T-helper 22 cell (primary cell): ENCODE measurements at regions not wholly inside any gene's neighbourhood (a gene's known extent, or its start where the extent isn't known, plus 50 kb on each side); places are given as distances from the start of the nearest gene placed in this dataset.

Source experiments
- DNase-seq: peaks from one replicate; pipeline ENCODE4 v3.0.0-alpha.2; 2020; ENCODE audit warnings: low read depth

- no peak for DNase-seq
These were observed 263.7 kb downstream of the SOX11 start for GRCh38 chr2:5955921-5956320.

- no peak for DNase-seq
These were observed 267.9 kb downstream of the SOX11 start for GRCh38 chr2:5959836-5960820.

DNA sequence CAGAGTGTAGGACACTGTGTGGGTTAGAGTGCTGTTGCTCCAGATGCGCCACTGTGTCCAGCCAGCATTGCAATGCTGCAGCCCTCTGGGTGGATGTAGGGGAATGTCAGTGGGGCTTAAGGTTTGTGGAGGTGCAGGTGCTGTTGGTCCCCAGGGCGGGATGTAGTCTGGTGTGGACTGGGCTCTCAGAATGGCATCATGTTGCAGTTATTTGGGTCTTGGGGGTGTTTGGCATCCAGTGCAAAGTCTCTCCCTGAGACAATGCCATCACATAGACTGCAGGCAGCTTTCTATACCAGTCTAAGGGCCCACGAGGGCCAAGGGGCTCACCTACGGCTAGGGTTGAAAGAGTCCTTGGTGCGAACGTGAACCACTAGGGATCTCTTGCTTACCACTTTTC is 275.3 kb downstream of the SOX11 start:
- DNase-seq: no peak

GRCh38 chr2:5969303-5969702 is 277.1 kb downstream of the SOX11 start:
- DNase-seq: no peak

DNA sequence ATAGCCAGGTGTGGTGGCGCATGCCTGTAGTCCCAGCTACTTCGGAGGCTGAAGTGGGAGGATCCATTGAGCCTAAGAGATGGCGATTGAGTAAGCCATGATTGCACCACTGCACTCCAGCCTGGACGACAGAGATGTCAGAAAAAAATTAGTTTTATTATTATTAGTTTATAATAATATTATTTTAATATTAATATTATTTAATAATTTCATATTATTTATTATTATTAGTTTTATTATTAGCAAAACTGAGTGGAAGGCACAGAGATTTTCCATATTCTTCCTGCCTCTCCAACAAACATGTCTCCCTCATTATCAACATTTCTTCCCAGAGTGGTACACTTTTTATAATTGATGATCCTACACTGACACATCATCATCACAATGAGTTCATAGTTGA is 278.2 kb downstream of the SOX11 start:
- DNase-seq: no peak

DNA sequence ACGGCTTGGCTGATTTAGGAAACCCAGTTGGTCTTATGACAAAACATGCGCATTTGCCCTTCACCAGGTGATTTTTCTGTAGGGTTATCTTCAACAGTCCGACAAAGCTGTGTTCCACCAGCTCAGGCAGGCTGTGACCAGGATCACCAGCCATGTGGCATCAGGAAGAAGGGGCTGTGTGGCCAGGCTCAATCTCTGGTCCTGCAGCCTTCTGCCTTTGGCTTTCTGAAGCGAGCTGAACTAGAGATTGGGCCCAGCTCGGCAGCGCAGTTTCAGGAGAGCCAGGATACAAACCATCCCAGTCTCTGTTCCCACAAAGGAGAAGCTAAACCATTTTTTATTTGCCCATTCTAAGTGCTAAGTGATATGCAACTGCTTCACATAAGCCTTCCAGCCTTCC is 282.3 kb downstream of the SOX11 start:
- DNase-seq: no peak

DNA sequence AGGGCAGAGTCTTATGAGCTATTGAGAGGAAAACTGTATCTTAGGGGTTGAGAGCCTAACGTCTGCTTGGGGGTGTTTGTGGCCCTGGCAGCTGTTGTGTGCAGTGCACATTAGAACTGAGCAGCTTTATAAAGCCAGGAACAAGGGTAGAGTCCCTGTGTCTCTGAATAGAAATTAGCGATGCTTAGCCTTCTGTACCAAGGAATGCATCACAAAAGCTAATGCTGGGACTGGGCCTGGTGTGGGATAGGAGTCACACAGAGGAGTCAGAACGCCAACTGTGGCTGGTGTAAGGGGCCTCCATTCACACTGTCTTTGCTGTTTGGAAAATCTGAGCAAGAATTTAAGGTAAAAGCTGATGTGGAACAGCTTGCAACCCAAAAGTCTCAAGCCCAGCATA is 283.2 kb downstream of the SOX11 start:
- no peak for DNase-seq

DNA sequence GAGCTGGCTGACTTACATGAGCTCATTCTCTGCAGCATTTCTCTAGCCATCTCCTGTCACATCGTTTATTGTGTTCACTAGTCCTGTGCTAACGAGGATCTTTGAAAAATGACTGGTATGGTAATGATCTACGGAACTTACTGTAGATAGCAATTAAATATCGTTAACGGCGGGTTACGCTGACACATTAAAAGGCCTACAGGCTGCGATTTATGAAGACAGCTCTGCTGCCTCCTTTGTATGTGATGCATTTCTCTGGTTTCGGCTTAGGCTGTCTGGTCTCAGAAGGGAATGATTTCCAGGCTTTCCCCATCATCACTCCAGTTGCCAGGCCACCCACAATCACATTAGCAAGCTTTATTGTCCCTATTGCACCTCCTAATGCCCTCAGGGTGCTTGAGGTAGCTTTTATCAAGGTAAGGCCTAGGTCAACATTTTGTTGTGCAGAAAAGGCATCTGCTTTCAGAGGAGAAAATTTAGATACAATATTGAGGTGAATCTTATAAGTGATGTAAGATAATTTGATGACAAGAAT is 284.4 kb downstream of the SOX11 start:
- DNase-seq: no peak

DNA sequence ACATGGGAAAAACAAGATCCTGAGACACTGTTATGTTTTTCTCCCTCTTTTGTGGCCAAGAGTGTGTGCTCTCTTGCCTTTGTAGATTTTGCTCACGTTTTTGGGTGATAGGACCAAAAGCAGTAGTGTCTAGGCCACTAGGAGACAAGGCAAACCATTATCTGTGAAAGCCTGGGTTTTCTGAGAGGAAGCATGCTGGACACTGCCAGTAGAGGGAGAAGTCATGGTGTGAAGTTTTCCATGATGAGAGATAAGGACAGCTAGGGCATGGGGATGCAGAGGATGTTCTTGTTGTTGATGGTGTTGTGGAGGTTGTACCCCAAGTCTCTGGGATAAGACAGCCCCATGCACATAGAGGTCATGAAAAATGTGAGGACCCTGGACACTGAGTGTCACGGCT is 285.3 kb downstream of the SOX11 start:
- DNase-seq: no peak

- no peak for DNase-seq
These were observed 286.1 kb downstream of the SOX11 start for GRCh38 chr2:5978131-5978751.

DNA sequence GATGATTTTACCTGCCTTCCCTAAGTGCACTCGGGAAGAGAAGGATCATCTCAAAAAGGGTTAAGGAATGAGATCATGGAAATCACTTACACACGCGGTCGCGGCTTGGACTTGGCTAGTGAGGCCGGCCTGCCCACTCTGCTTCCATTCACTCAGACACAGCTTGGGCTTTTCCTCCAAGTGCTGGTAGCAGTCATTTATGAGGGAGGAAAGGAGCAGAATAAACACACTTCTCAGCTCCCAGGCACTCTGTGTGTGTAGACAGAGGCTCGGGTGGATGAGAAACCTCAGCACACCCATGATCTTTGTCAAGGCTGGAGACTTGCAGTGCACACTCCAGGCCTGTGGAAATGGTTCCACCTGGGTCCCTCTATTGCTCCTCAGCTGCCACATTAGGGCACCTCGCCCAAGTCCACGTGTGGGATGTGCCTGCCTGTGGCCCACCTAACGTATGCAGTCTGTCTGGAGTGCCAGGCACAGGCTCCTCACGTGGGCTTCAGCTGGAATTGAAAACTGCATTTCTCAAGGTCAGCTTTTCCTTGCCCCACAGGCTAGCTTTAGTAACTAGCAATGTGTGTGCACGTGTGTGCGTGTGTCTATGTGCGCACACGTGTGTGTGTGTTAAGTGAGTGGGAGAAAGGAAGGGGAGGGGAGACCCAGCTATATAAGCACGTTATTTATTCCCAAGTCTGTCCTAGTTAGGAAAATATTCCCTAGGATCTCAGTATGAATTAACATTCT is 288.4 kb downstream of the SOX11 start:
- DNase-seq: no peak

GRCh38 chr2:5982193-5982902 is 290.2 kb downstream of the SOX11 start:
- DNase-seq: no peak

GRCh38 chr2:5982903-5983265 is 290.7 kb downstream of the SOX11 start:
- DNase-seq: no peak

DNA sequence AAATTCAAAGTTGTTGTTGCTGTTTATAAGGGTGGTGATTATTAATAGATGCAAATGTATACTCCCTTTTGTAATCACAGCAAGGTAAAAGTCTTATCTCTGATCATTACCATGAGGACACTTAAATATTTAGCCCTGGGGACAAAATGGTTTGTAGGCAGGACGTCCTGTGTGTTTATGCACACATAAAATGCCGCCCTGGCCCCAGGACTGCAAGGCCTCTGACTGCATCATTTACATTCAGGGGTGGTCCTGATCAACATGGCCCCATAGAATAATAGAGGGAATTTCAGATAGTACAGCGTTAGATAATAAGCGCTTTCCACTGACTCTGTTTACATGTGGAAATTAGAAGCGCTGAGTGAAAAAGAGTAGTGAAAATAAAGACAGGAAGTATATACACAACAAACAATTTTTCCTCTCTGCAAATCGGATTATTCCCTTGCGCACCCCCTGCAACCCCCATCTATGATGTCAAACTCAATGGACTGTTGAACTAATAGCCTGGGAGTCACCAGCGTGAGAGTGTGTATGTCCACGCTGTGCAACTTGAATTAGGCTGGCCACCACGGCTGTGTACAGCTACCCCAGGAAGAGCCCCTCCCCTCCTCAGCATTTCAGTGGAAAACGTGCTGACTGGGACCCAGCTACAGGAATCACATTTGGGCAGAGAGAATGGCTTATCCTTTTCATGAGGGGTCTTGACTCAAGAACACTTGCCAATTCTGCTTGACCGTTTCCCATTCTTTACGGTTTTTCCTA is 291.5 kb downstream of the SOX11 start:
- DNase-seq: no peak

- no peak for DNase-seq
These were observed 292.1 kb downstream of the SOX11 start for GRCh38 chr2:5984273-5984655.

DNA sequence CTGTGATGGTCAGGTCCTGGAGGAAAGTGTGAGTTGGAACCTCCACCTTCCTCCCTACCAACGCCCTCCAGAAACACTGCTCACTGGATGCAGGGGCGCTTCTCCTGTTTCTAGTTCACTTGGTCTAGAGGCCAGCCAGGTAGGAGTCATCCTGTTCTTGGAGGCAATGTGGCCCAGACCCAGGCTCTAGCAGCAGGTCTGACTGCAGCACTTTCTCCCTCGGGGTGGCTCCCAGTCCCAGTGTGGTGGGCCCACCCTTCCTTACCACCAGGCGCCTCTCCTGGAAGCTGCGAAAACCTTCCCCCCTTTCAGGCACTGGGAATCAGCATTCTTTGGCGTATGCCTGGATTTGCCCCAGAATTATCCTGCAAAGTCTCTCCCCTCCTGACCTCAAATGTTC is 292.8 kb downstream of the SOX11 start:
- DNase-seq: no peak

DNA sequence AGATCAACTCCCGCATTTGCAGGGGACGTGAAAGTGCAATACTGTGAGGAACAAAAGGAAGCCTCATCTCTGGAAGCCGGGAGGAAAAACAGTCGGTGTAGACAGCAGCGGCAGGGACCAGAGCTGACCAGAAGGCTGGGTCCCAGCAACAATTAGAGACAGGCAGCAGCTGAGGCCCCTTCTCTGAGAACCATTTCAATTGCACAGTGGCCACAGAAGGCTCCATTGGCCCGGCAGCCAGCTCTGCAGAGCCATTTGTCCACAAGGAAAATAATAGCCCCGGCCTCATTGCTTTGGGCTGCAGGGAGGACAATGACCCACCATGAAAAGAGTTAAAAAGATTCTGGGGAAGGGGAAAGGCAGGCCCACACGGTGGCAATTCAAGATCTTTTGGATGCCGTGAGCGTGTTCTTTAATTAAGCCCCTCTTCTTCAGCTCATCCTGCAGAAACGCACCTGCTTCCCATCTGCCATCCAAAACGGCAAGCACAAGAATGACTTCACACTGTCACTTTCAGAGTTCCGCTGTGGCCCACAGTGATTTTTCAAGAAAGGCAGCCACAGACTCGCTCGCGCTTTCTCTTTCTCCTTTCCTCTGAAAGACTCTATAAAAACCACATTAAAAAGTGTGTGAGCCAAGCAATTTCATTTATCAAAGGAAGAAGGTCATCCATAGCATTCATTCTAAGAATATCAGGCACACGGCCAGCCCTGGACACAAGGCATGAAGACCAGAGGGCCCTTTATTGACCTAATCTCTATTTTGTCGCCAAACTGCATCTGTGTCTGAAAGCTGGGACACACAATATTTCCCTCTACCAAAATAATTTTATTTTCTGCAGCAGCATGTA is 293.6 kb downstream of the SOX11 start:
- DNase-seq: no peak

DNA sequence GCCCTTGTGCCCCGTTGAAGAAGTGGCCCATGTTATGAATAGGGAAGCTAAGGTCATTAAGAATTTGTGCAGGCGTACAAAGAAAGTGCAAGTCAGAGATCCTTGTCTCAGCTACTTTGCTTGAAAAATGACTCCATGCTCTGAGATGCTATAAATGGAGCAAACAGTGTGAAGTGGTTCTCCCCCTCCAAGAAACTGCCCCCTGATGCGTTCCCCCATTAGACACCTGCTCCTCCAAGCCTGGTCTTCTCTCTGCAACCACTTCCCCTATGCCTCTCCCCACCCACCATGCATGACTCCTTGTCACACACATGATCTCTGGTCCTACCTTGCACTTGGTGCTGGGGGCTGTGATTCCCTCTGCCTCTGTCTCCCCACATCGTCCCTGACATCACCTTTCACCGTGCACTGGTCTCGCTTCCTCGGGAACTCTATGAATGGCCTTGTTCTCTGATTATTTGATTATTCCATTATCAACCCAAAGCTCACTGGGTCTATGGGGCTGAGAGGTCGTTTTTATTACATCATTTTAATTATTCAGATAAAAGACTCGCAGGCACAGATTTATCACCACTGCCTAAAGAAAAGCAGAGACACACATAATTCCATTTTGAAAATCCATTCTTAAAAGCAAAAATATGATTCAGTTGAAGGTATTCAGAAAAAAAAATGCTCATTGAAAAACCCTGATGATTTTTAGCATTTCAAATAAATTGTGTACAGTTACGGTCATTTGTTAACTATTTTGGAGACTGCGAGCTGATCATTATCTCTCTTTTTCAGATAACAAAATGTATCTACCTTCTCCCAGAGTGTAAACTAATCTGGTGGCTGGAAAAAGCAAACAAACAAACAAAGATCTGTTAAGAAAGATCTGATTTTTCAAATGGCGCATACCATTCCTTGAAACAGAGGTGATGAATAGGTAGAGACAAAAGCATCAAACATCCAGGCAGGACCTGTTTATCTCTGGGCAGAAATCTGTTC is 294.9 kb downstream of the SOX11 start:
- no peak for DNase-seq

- DNase-seq: no peak
These were observed 295.9 kb downstream of the SOX11 start for GRCh38 chr2:5988120-5988519.
